MM.1S (cell line): ENCODE measurements at regions not wholly inside any gene's neighbourhood (a gene's known extent, or its start where the extent isn't known, plus 50 kb on each side); places are given as distances from the start of the nearest gene placed in this dataset.

ENCODE experiments used
- DNase-seq: peaks from one replicate; pipeline ENCODE4 v3.0.0-alpha.2; 2015
- H2AFZ ChIP-seq: fragments of 300-600 bp; sonication (generic); 2 replicates; pipeline ENCODE4 v1.6.0; 2016; ENCODE audit warnings: antibody characterized with exemption, low read length
- H3F3A ChIP-seq: fragments of 300-600 bp; sonication (generic); 2 replicates; pipeline ENCODE4 v1.6.1; 2016; ENCODE audit warnings: mild to moderate bottlenecking, antibody characterized with exemption, low read length, moderate library complexity, mixed read lengths; ENCODE audit not compliant: insufficient read depth
- H3K27ac ChIP-seq: fragments of 300-600 bp; sonication (generic); 2 replicates; pipeline ENCODE4 v1.5.1; 2016; ENCODE audit warnings: mild to moderate bottlenecking, low read length
- H3K27me3 ChIP-seq: fragments of 300-600 bp; sonication (generic); replicated peaks from 2 replicates; pipeline ENCODE4 v1.6.0; 2016; ENCODE audit warnings: low read length; ENCODE audit not compliant: insufficient read depth
- H3K36me3 ChIP-seq: fragments of 300-600 bp; sonication (generic); replicated peaks from 2 replicates; pipeline ENCODE4 v1.6.1; 2016; ENCODE audit warnings: mild to moderate bottlenecking, low read length, mixed read lengths; ENCODE audit not compliant: insufficient read depth
- H3K4me1 ChIP-seq: fragments of 300-600 bp; sonication (generic); 2 replicates; pipeline ENCODE4 v1.6.1; 2016; ENCODE audit warnings: low read length, mixed read lengths
- H3K4me2 ChIP-seq: fragments of 300-600 bp; sonication (generic); 2 replicates; pipeline ENCODE4 v1.6.0; 2016; ENCODE audit warnings: low read depth, low read length
- H3K4me3 ChIP-seq: fragments of 300-600 bp; sonication (generic); 2 replicates; pipeline ENCODE4 v1.5.1; 2016; ENCODE audit warnings: low read length, mixed read lengths
- H3K79me2 ChIP-seq: fragments of 300-600 bp; sonication (generic); 2 replicates; pipeline ENCODE4 v1.6.1; 2016; ENCODE audit warnings: mixed run types, low read length, mixed read lengths
- H3K9ac ChIP-seq: fragments of 300-600 bp; sonication (generic); 2 replicates; pipeline ENCODE4 v1.6.1; 2016; ENCODE audit warnings: low read length, mixed read lengths
- H3K9me2 ChIP-seq: fragments of 300-600 bp; sonication (generic); replicated peaks from 2 replicates; pipeline ENCODE4 v1.6.1; 2016; ENCODE audit warnings: mild to moderate bottlenecking, low read length, mixed read lengths; ENCODE audit not compliant: insufficient read depth
- H3K9me3 ChIP-seq: fragments of 300-600 bp; sonication (generic); replicated peaks from 2 replicates; pipeline ENCODE4 v1.6.1; 2016; ENCODE audit warnings: mild to moderate bottlenecking, low read length, mixed read lengths; ENCODE audit not compliant: insufficient read depth
- H4K20me1 ChIP-seq: fragments of 300-600 bp; sonication (generic); 2 replicates; pipeline ENCODE4 v1.6.1; 2016; ENCODE audit warnings: mild to moderate bottlenecking, low read length, moderate library complexity, mixed read lengths; ENCODE audit not compliant: insufficient read depth
- CTCF ChIP-seq: fragments of 300-600 bp; sonication (generic); IDR thresholded peaks from 2 replicates; pipeline ENCODE4 v1.5.1; 2016; ENCODE audit warnings: antibody characterized with exemption, low read length, mixed read lengths
- EZH2 ChIP-seq: fragments of 300-600 bp; sonication (generic); optimal IDR thresholded peaks from 2 replicates; pipeline ENCODE3; 2017; ENCODE audit warnings: low read depth, mild to moderate bottlenecking, antibody characterized with exemption, low read length, mixed read lengths
- EZH2phosphoT487 ChIP-seq: fragments of 300-600 bp; sonication (generic); IDR thresholded peaks from 2 replicates; pipeline ENCODE4 v1.6.1; 2018; ENCODE audit warnings: antibody characterized with exemption, low read length

DNA sequence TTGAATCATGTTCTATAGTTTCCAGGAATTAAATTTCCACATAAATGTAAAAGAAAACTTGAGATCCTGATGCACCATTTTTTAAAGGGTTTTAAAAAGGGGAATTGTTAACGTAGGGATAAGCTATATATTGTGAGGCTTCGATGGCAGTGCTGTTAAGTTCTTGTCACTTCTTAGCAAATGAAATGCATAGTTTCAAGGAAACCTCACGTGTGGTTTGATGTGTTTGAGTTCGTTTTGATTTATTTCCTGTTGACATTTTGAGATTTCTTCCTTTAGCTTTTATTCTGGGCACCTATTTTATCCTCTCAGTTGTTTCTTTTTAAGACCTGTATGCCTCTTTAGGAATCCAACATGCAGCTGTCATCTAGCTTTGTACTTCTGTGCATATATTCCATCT lies 301.0 kb downstream of the DOCK8 start:
- Histone ChIP-seq H3K4me2 (no peak overlapping the region), H3K4me3 (no peak overlapping the region), H3F3A (no peaks in the 10 kb centered on the region), H3K9ac (no peak overlapping the region), H3K36me3 (no peaks in the 10 kb centered on the region), H3K9me2 (no peaks in the 10 kb centered on the region), H3K4me1 (no peaks in the 10 kb centered on the region), H3K9me3 (no peaks in the 10 kb centered on the region), H3K27me3 (no peaks in the 10 kb centered on the region), H3K79me2 (peaks cover 69% of the 10 kb centered on the region), H2AFZ (no peak overlapping the region), H4K20me1 (peaks cover 3% of the 10 kb centered on the region; the same call in 1 of the 2 replicates), H3K27ac (no peak overlapping the region)
- no peak for DNase-seq
- TF ChIP-seq EZH2 (no peak), CTCF (no peak), EZH2phosphoT487 (no peak)

DNA sequence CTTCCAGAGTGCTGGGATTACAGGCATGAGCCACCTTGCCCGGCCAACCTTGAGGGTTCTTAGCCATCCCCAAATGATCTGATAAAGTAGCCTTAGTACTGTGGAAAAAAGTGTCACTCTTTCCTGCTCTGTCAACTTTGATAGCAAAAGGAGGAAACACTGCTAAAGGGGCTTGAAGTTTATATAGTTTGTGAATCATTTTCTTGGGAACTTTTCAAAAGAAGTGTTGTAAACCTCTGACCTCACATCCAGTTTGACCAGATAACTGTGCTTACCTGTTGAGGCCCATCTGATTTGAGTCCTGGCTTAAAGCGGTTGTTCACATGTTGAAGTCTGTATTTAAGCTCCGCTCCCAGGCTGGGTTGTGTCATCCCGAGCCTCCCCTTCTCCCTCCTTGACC lies 303.3 kb downstream of the DOCK8 start:
- Histone ChIP-seq H3K79me2 (peaks cover 74% of the 10 kb centered on the region), H3K27me3 (no peaks in the 10 kb centered on the region), H3K4me2 (no peak overlapping the region), H3F3A (no peaks in the 10 kb centered on the region), H3K4me1 (no peaks in the 10 kb centered on the region), H3K9ac (no peak overlapping the region), H3K4me3 (no peak overlapping the region), H3K36me3 (no peaks in the 10 kb centered on the region), H3K9me3 (no peaks in the 10 kb centered on the region), H2AFZ (no peak overlapping the region), H3K27ac (no peak overlapping the region), H4K20me1 (peaks cover 3% of the 10 kb centered on the region; the same call in 1 of the 2 replicates), H3K9me2 (no peaks in the 10 kb centered on the region)
- TF ChIP-seq EZH2phosphoT487: no peak
- TF ChIP-seq CTCF: no peak
- no peak for TF ChIP-seq EZH2
- no peak for DNase-seq

DNA sequence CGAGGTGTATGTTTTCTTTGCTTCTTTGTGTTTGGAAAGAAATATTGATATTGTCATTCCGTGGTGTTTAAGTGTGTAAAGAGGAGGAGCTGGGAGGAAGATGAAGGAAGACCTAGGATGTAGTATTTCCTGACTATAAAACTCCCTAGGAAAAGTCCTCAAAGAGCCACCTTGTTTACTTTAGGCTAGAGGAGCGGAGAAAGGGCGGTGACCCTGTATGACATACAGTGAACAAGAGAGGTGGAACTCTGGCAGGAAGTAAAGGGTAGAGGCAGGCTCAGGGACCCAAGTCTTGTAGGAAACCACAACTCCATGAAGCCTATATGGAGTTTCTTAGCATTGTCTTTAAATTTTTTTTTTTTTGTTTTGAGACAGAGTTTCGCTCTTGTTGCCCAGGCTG lies 303.9 kb downstream of the DOCK8 start:
- no peaks in the 10 kb centered on the region for H3K36me3 ChIP-seq
- no peaks in the 10 kb centered on the region for H3F3A ChIP-seq

More for the DNA sequence above, 303.9 kb downstream of the DOCK8 start:
- H3K27ac ChIP-seq: no peak overlapping the region
- peaks cover 78% of the 10 kb centered on the region for H3K79me2 ChIP-seq
- H3K9me2 ChIP-seq: no peaks in the 10 kb centered on the region
- no peak overlapping the region for H2AFZ ChIP-seq
- no peak overlapping the region for H3K4me2 ChIP-seq
- no peaks in the 10 kb centered on the region for H3K4me1 ChIP-seq
- no peak overlapping the region for H3K4me3 ChIP-seq
- H3K9me3 ChIP-seq: no peaks in the 10 kb centered on the region
- no peak for TF ChIP-seq EZH2phosphoT487
- TF ChIP-seq EZH2: no peak
- TF ChIP-seq CTCF: no peak
- no peak overlapping the region for H3K9ac ChIP-seq
- peaks cover 3% of the 10 kb centered on the region; the same call in 1 of the 2 replicates for H4K20me1 ChIP-seq
- no peak for DNase-seq
- H3K27me3 ChIP-seq: no peaks in the 10 kb centered on the region
